ENCODE measurements at regions not wholly inside any gene's neighbourhood (a gene's known extent, or its start where the extent isn't known, plus 50 kb on each side); places are given as distances from the start of the nearest gene placed in this dataset.

- Histone ChIP-seq H3K9me2 (replicated peaks; ENCODE audit: insufficient read depth) (no peaks in the 10 kb centered on the region), H3K27me3 (peaks cover 5% of the 10 kb centered on the region), H3K4me2 (no peak overlapping the region), H3K36me3 (replicated peaks; ENCODE audit: insufficient read depth, low read depth) (no peaks in the 10 kb centered on the region), H2AFZ (no peak overlapping the region), H3K27ac (no peak overlapping the region), H4K20me1 (ENCODE audit: insufficient read depth, poor library complexity, severe bottlenecking) (no peaks in the 10 kb centered on the region), H3K4me3 (no peak overlapping the region), H3K9me3 (ENCODE audit: low read depth) (no peaks in the 10 kb centered on the region), H3K4me1 (ENCODE audit: insufficient read depth) (no peaks in the 10 kb centered on the region), H3K79me2 (no peaks in the 10 kb centered on the region)
- no peak for TF ChIP-seq CTCF (IDR thresholded peaks at IDR 0.05; ENCODE audit: poor library complexity)
- no peak for TF ChIP-seq EZH2 (IDR thresholded peaks at IDR 0.05; ENCODE audit: borderline replicate concordance)
- no peak for TF ChIP-seq EZH2phosphoT487 (IDR thresholded peaks at IDR 0.05; ENCODE audit: low read depth, severe bottlenecking, unreplicated experiment)
- WGBS (ENCODE audit: low lambda C conversion rate, missing lambda C conversion rate) = 89% methylated on average over 3 of the region's 3 CpGs
- no peak for DNase-seq (ENCODE audit: low spot score)
Measured at GRCh38 chr2:176496761-176497160, 227.5 kb downstream of the MTX2 start.

- H3K9me2 ChIP-seq (replicated peaks; ENCODE audit: insufficient read depth) = no peaks in the 10 kb centered on the region
- H4K20me1 ChIP-seq (ENCODE audit: insufficient read depth, poor library complexity, severe bottlenecking) = no peaks in the 10 kb centered on the region
- no peaks in the 10 kb centered on the region for H3K9me3 ChIP-seq (ENCODE audit: low read depth)
- H3K27ac ChIP-seq = no peak overlapping the region
- peaks cover 5% of the 10 kb centered on the region for H3K27me3 ChIP-seq
- peaks cover 10% of the 10 kb centered on the region for H3K4me1 ChIP-seq (ENCODE audit: insufficient read depth)
- no peak overlapping the region for H3K4me3 ChIP-seq
- H2AFZ ChIP-seq = no peak overlapping the region
- H3K79me2 ChIP-seq = no peaks in the 10 kb centered on the region
- WGBS (ENCODE audit: low lambda C conversion rate, missing lambda C conversion rate) = 83% methylated on average over 1 of the region's 1 CpG
- TF ChIP-seq EZH2 (IDR thresholded peaks at IDR 0.05; ENCODE audit: borderline replicate concordance) = no peak
- no peak for TF ChIP-seq EZH2phosphoT487 (IDR thresholded peaks at IDR 0.05; ENCODE audit: low read depth, severe bottlenecking, unreplicated experiment)
- no peak overlapping the region for H3K4me2 ChIP-seq
- H3K36me3 ChIP-seq (replicated peaks; ENCODE audit: insufficient read depth, low read depth) = no peaks in the 10 kb centered on the region
- DNase-seq (ENCODE audit: low spot score) = no peak
Measured at GRCh38 chr2:176500901-176501300, 231.7 kb downstream of the MTX2 start.

- Histone ChIP-seq H3K4me2 (no peak overlapping the region), H3K9me3 (ENCODE audit: low read depth) (no peaks in the 10 kb centered on the region), H3K4me1 (ENCODE audit: insufficient read depth) (peaks cover 10% of the 10 kb centered on the region), H3K9me2 (replicated peaks; ENCODE audit: insufficient read depth) (no peaks in the 10 kb centered on the region), H3K79me2 (no peaks in the 10 kb centered on the region), H3K4me3 (no peak overlapping the region), H3K36me3 (replicated peaks; ENCODE audit: insufficient read depth, low read depth) (no peaks in the 10 kb centered on the region), H2AFZ (no peak overlapping the region), H3K27ac (no peak overlapping the region), H4K20me1 (ENCODE audit: insufficient read depth, poor library complexity, severe bottlenecking) (no peaks in the 10 kb centered on the region), H3K27me3 (peaks cover under 1% of the 10 kb centered on the region)
- no peak for TF ChIP-seq EZH2 (IDR thresholded peaks at IDR 0.05; ENCODE audit: borderline replicate concordance)
- TF ChIP-seq EZH2phosphoT487 (IDR thresholded peaks at IDR 0.05; ENCODE audit: low read depth, severe bottlenecking, unreplicated experiment) = no peak
- TF ChIP-seq CTCF (IDR thresholded peaks at IDR 0.05; ENCODE audit: poor library complexity) = no peak
- 73% methylated on average over 3 of the region's 3 CpGs for WGBS (ENCODE audit: low lambda C conversion rate, missing lambda C conversion rate)
- no peak for DNase-seq (ENCODE audit: low spot score)
Measured at GRCh38 chr2:176501617-176502016, 232.4 kb downstream of the MTX2 start.

GRCh38 chr2:176502619-176503018, 233.4 kb downstream of the MTX2 start:
- Histone ChIP-seq H3K9me3 (ENCODE audit: low read depth) (no peaks in the 10 kb centered on the region), H3K27me3 (no peaks in the 10 kb centered on the region), H3K4me1 (ENCODE audit: insufficient read depth) (peaks cover 10% of the 10 kb centered on the region), H2AFZ (no peak overlapping the region), H3K79me2 (no peaks in the 10 kb centered on the region), H3K4me3 (no peak overlapping the region), H3K36me3 (replicated peaks; ENCODE audit: insufficient read depth, low read depth) (no peaks in the 10 kb centered on the region), H4K20me1 (ENCODE audit: insufficient read depth, poor library complexity, severe bottlenecking) (no peaks in the 10 kb centered on the region), H3K9me2 (replicated peaks; ENCODE audit: insufficient read depth) (no peaks in the 10 kb centered on the region), H3K27ac (no peak overlapping the region), H3K4me2 (no peak overlapping the region)
- TF ChIP-seq EZH2phosphoT487 (IDR thresholded peaks at IDR 0.05; ENCODE audit: low read depth, severe bottlenecking, unreplicated experiment) (no peak), EZH2 (IDR thresholded peaks at IDR 0.05; ENCODE audit: borderline replicate concordance) (no peak), CTCF (IDR thresholded peaks at IDR 0.05; ENCODE audit: poor library complexity) (no peak)
- peak; percentile 29 for DNase-seq (ENCODE audit: low spot score)
